Stimulated activated CD4-positive, alpha-beta T cell treated with anti-CD3 and anti-CD28 coated beads, Interleukin-1b, Interleukin-23, amount 100 ng/mL, for 24 hours (primary cell): ENCODE measurements at regions not wholly inside any gene's neighbourhood (a gene's known extent, or its start where the extent isn't known, plus 50 kb on each side); places are given as distances from the start of the nearest gene placed in this dataset.
A peak's percentile ranks its signal among the peaks of the same experiment; 100 is the strongest.
"Not testable (repeated sequence)": the region's sequence is repeated elsewhere in the genome, so short reads cannot be mapped to it uniquely, and the experiment has no call there.

Experiments used
- DNase-seq, 4 experiments: peaks; one replicate each; pipeline ENCODE4 v3.0.0-alpha.2; 2020; ENCODE audit warnings: low read depth in 4 of 4, low spot score in 1 of 4

DNA sequence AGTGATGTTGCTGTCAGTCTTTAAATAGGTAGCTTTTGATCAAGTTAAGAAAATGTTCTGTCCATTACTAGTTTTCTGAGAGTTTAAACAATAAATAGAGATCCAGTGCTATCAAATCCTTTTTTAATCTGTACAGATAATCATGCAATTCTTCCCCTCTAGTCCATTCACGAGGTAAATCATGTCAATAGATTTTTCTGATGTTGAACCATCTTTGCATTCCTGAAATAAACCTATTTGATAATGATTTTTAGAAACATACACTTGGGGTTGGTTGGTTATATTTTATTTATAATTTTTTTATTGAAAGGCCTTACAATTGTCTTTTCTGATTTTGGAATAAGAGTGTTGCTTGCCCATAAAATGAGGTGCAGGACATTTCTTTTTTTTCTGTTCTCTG is 95.0 kb downstream of the FAM53A start:
- no peak for DNase-seq

DNA sequence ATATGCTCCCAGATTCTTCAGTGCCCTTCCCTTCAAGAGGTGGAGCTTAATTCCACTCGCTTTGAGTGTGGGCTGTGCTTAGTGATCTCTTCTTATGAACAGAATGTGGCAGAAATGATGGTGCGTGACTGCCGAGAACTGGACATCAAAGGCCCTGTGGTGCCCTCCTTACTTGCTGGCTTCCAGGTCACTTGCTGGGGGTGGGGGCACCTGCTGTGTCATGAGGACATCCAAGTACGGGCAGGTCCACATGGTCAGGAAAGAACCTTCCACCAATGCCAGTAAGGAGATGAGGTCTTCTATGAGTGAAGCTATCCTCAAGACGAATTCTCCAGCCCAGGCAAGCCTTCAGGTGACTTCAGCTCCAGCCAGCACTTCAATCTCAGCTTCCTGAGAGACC is 95.8 kb downstream of the FAM53A start:
- no peak for DNase-seq

- DNase-seq: no peak
These were observed 99.6 kb downstream of the FAM53A start for GRCh38 chr4:1584498-1584897.

DNA sequence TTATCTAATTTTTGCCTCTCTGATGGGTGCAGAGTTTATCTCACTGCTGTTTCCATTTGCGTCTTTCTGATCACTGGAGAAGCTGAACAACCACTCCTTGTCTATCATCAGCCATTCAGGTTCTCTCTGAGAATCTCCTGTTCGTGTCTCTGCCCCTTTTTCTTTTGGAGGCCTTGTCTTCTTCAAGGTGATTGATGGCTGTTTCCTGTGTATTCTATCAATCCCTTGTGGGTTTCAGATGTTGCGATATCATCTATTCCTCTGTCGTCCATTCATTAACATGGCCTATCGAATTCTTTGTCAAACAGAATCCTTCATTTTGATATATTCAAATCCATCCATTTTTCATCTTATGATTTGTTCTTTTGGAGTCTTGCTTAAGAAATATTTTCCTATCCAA is 100.3 kb downstream of the FAM53A start:
- no peak for DNase-seq

DNA sequence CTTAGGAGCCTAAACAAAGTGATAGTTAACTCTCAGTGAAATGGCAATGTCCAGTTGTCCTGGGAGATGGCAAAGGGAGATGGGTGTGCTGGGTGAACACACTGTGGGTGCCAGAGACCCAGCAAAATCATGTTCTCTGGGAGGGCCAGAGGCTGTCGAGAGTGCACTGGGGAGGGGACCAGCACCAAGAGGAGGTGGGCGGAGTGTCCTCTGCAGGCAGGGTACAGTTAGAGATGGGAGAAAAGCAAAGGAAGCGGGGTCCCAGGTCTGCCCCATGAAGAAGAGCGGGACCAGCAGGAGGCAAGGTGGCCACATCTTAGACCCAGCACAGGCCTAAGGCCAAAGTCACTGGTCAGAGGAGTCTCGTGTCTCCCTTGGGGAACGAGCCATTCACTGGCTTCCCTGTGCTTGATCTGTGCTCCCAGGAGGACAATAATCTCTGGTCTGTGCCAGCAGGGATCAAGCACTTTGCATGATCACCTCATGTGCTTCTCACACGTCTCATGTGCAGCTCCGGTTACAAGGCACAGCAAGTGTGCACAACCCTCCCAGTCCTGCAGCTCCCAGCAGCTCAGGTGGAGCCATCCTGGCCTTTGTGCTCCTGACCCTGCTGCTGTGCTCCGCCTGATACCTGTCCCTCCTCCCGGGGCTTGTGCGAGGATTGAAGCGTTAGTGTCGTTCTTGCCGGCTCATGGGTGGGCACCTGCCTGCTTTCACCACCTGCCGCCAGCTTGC is 100.9 kb downstream of the FAM53A start:
- DNase-seq: no peak

DNA sequence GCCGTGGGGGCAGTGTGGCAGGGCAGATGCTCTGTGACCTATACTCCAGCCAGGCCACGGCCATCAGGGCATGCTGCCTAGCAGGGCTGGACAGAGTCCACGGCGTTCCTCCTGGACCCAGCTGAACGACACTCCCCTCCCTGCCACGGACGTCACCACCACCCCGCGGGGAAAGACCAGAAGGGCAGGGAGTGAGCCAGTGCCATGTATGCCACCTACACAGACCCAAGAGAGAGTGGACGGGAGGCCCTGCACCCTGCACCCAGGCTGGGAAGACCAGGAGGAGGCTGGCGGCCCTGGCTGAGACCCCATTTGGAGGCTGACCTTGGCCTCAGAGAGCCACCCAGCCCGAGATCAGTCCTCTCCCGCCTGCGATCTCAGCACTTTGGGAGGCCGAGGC is 101.9 kb downstream of the FAM53A start:
- DNase-seq: no peak

GRCh38 chr4:1581164-1581894 is 102.8 kb downstream of the FAM53A start:
- peak; percentile 27 to 76 (median 60) for DNase-seq

DNA sequence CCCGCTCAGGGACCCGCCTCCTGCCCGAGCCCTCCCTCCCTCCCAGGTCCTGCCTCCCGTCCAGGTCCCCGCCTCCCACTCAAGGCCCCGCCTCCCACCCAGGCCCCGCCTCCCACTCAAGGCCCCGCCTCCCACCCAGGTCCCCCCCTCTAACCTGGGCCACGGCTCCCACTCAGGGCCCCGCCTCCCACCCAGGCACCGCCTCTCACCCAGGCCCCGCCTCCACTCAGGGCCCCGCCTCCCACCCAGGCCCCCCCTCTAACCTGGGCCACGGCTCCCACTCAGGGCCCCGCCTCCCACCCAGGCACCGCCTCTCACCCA is 103.5 kb downstream of the FAM53A start:
- DNase-seq: not testable (repeated sequence)

GRCh38 chr4:1579901-1580691 is 104.0 kb downstream of the FAM53A start:
- peak; percentile 67 to 77 (median 76) for DNase-seq

- DNase-seq: peak; percentile 24 to 66 (median 52)
These were observed 104.9 kb downstream of the FAM53A start for GRCh38 chr4:1579001-1579900.

- no peak for DNase-seq
These were observed 105.8 kb downstream of the FAM53A start for GRCh38 chr4:1578251-1578773.

DNA sequence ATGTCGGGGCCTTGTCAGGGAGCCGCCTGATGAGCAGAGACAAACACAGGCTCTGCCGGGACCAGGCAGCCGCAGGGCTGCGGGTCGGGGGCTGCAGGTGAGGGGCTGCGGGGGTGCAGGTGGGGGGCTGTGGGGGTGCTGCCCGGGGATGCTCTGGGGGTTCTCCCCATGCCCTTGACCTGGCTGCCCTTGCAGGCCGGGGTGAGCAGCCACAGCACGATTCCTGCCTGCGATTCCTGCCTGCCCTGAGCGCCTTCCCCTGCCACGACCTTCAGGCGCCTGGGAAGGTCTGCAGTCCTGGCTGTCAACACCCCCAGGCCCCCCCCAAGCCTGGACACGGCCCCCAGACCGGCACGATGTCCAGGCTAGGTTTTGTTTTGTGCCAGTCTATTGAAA is 106.3 kb downstream of the FAM53A start:
- DNase-seq: no peak

GRCh38 chr4:1576961-1577821 is 106.9 kb downstream of the FAM53A start:
- no peak for DNase-seq

DNA sequence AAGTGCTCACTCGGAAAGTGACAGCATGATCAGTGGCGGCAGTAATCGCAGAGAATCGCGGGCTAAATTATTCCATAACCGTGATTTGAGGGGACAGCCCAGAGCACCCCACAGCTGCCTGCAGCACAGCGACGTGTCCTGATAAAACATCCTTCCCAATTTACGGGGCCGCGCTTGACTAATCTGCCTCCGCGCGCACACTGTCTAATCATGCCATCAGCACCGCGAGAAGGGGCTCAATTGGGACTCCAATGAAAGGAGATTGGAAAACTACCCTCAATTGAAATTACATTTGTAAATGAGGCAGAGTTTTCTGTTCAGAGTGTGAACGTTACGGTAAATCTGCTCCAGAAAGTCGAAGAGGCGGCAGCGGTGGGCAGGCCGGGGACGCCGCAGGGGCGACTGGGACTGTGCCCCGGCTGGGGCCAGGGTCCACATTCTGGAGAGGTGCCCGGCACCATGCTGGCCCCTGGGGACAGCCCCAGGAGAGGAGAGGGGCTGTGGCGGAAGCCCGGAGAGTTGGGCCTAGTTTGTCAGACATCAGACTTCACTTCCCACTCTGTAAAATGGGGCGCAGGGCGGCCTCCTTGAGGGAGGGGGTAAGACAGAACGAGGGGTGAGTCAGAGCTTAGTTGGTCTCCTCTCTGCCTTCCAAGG is 107.7 kb downstream of the FAM53A start:
- DNase-seq: no peak

DNA sequence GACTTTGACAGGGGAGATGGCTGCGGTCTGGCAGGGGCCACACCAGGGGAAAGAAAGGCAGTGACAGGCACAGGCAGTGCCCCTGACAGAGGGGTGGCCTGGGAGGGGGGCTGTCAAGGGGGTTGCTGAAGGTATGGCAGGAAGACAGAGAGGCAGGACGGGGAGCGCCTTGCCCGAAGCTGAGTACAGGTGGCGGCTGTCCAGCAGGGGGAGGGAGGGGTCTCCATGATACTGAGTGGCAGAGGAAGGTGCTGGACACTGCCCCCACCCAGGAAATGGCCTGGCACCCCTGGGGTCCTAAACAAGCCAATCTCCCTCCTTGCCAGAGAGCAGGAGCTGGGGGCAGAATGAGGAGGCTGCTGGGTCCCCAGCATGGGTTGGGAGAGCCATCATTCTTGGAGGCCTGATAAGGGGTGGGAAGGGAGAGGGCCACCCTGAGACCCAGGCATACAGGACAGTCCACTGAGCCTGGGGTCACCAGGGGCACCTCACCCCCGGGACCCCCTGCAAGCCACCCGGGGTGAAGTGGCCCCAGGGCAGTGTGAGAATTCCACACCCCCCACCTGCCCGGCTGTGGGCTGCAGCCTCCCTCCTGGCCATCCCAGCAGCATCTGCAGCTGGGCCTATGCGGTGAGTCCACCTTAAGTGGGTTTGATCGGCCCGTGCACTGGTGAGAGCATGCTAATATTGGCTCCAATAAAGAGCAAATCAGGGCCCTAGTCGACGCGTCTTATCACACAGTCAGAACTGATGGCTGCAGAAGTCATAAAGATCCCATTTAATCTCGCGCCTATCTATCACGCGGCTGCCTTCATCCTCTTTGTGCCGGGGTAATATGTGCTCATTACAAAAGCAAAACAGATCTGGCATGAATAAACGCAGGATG is 108.5 kb downstream of the FAM53A start:
- DNase-seq: no peak

DNA sequence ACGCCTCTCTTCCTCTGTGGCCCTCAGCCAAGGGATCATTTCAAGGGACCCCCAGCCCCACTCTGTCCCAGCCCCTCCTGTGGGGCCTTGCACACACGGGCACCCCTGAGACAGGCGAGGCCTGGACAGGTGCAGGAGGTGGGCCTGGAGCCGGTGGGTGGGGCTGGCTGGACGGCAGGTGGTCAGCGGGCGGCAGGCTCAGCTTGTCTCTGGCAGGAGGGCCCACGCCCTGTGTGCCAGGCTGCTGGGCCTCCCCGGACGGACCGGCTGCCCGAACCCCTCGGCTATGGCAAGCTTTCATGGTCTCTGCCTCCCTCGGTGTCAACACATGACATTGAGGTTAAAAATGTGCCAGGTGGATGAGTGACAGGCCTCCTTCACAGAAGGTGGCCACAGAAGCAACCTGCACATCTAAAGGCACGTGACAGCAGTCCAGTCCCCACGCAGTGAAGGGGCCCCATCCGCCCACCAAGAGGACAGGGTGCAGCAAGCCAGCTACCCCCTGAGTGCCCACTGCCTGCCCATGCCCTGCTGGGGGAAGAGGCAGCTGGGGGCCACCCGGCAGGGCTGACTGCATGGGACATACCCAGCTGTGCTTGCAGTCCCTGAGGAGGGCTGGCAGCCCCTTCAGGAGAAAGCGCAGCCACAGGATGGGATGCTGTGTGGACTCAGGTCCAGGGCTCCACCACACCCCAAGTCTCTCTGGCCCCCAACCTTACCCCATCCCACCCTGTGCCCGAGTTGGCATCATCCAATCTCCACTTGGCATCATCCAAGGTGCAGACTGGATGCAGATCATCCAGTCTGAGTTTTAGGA is 109.3 kb downstream of the FAM53A start:
- no peak for DNase-seq

- no peak for DNase-seq
These were observed 110.2 kb downstream of the FAM53A start for GRCh38 chr4:1573830-1574459.
